ENCODE measurements at regions not wholly inside any gene's neighbourhood (a gene's known extent, or its start where the extent isn't known, plus 50 kb on each side); places are given as distances from the start of the nearest gene placed in this dataset.

DNA sequence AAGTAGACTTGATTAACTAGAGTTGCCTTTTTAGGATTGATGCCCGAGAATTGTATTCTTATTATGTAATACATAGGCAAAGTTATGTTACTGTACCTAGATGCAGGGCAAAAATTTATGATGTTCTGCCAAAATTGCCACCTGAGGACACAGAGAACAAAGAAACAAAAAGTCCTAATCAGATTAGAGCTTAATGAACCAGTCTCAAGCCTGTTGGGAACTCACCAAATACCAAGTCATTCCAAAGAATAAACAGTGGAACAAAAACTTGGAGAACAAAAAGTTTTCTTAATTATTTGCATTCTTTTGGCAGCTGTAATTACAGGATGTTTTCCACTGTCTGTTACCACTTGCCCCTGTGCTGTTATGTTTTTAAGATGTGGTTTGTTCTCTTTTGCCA lies 154.7 kb upstream of the SGK1 start:
- DNase-seq: no peak

DNA sequence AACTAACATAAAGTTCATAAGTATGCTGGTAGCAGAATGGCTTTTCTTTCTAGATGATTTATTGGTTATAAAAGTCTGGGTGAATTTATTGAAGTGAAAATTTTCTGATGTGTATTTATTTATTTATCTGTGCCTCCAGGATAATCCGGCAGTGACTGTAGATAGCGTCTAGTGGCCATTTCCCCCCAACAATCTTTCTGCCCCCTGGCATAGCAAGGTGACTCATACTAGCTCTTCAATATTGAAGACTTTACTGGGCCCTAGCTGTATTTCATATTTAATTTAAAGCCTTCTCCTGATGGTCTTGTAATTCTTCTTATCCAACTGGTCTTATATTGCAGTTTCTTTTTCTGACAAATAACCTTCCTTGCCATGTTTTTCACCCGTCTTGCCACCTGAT lies 154.1 kb upstream of the SGK1 start:
- DNase-seq: no peak

DNA sequence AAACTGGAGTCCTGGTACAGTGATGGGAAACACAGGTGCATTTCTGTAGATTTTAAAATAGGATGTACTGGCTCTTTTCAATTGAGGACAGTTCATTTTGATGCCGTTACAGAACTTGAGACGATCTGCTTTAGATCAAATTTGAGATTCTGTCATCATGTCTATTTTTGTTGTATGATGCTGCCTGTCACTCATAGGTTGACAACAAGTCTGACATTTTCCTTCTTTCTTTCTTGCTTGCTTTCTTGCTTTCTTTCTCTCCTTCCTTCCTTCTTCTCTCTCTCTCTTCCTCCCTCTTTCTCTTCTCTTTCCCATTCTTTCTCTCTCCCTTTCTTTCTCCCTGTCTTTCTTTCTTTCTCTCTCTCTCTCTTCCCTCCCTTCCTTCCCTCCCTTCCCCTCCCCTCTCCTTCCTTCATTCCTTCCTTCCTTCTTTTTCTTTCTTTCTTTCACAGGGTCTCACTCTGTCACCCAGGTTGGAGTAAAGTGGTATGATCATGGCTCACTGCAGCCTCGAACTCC lies 152.6 kb upstream of the SGK1 start:
- no peak for DNase-seq

DNA sequence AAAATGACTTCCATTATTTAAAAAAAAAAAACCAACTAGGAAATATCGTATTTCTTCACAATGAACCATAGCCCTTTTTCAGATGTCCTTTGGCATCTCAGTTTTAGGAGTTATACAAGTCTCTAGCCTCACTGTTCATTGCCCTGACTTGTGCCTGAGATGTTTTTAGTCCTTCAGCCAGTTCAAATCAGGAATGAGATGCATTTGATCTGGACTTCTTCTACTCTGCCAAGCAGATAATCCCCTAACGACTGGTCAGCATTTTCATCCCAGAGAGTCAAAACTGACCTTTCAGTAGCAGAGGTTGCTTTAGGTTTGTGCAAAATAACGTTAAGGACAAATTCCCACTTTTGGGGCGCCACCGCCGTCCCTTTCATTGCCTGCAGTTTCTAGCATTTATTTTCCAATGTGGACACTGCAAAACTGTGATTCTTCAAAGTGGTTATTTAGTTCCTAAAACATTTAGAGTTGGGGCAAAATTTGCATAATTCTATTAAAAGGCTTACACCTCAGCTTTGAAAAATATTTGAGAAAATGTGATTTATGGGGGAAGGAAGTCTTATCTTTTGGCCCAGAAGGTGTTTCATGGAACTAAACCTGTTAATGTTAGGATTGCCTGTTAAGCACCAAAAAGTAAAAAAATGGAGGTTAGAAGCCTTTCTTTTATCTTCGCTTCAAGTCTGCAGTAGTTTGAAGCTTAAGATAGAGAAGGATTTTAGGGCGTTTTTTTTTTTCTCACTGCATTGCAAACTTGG lies 152.0 kb upstream of the SGK1 start:
- DNase-seq: no peak

DNA sequence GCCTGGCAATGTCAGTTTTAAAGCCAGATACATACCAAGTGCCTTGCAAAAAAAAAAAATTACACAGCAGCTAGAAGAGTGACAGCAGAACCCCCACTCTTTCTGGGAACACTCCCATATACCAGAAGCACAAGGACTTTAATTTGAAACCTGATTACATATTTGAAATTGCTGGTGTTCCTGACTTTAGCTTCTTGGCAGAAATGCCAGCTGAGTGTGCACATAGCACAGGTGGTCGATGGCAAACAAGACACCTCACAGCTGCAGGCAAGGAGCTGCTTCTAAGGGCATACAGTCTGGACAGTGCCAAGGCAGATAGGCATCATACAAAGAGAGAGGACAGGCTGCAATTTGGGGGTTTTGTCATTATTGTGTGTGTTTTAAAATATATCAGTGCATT lies 150.7 kb upstream of the SGK1 start:
- no peak for DNase-seq

DNA sequence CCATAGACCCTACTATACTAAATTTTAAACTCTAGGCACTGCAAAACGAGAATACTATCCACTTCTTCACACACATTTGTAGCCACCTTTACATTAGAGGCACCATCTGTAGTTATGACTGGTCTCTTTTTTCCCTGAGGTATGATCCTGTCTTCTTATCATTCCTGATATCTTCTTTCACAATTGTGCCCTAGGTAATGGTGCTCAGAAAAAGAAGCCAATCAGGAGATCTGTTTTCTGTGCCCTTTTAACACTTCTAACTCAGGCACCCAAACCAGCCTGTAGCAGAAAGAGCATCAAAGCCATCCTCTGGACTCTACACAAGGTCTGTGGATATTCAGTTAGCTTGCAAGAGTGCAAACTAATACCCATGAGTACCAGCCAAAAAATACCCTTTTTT lies 149.7 kb upstream of the SGK1 start:
- DNase-seq: no peak

DNA sequence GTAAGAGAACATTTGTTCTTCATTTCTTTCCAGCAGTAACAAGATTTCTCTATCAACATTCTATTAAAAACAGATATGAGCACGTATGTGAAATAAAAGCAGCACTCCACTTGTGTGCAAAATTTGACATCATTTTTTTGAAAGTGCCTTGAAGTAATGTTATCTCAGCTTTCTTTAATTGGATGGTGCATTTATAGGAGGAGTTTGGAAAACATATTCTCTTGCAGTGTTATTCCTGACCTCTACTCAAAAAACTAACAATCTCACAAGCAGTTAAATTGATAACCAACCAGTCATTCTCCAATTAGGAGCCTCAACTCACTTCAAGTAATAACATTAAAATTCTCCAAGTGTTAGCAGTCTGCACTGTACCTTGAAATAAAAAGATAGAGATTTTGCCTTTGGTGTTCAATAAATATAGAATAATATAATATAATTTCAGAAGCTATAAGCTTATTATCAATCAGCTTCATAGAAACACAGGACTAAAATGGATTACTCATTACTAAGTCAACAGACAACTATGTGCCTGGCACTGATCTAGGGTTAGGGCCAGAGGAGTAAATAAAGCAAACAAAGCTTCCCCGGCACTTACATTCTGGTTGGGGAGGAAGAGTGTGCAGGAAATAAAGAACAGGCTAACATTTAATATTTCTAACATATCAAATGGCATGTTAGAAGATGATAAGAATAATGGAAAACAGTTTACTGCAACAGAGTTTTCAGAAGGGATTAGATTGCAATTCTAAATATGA lies 149.0 kb upstream of the SGK1 start:
- DNase-seq: no peak

DNA sequence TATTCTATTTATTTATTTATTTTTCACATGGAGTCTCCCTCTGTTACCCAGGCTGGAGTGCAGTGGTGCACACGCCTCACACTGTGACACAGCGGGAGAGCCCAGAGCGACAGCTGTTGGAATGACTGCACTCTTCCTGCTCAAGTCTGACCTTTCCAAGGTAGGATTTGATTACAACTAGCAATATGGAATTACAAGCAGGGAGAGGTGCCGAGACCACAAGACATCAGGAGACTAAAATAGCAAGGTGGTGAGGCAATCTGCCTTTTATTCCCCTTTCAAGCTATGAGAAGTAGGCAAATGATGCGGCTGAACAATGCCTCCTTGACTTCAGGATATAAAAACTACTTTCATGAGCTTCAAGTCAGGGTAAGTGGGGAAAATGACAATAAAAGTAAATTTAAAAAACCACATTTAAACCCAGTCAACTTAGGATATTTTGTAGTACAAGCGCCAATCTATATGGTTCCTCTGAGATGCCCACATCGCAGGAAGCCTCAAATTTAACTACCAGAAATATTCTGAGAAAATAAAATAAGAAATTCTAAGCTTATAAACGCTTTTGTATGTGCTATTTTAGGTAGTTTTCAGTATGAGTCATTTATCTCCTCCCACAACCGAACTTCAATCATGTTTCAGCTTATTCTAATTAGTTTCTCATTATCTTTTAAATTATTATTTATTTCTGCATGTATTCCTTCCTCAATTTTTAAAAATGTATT lies 146.9 kb upstream of the SGK1 start:
- no peak for DNase-seq

DNA sequence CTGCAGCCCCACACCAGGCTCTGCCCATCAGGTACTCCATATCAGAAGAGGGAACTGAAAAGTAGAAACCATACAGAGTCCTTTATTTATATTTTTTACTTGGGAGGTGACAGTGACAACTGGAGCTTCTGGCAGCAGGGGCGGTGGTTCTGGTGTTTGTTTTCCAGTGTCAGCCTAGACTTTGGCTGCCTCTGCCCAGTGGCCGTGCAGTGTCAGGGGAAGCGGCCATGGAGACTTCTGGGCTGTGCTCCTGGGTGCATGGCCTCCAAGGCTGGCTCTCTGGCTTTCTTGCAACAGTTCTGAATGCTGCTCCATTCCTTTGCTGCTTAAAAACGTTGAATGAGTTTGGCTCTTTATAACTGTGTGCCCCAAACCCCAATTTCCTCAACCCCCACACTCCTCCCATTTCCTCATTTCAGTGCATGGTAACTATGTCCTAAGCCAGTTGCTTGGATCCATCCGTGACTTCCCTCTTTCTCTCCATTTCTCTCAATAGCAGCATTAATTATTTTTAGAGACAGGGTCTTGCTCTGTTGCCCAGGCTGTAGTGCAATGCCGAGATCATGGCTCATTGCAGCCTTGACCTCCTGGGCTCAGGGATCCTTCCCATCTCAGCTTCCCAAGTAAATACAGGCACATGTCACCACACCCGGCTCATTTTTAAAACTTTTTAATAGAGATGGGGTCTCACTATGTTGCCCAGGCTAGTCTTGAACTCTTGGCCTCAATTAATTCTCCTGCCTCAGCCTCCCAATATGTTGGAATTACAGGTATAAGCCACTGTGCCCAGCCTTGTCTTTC lies 141.1 kb upstream of the SGK1 start:
- no peak for DNase-seq

DNA sequence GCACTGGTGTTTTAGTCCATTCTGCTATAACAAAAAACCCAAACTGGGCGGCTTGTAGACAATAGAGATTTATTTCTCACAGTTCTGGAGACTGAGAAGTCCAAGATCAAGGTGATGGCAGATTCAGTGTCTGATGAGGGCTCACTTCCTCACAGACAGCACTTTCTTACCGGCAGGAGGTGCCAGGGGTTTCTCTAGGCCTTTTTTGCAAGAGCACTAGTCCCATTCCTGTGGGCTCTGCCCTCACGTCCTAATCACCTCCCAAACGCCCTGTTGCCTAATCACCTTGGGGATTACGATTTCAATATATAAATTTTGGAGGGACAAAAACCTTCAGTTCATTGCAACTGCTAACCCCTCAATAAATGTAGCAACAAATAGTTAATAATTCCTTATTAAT lies 140.0 kb upstream of the SGK1 start:
- no peak for DNase-seq

DNA sequence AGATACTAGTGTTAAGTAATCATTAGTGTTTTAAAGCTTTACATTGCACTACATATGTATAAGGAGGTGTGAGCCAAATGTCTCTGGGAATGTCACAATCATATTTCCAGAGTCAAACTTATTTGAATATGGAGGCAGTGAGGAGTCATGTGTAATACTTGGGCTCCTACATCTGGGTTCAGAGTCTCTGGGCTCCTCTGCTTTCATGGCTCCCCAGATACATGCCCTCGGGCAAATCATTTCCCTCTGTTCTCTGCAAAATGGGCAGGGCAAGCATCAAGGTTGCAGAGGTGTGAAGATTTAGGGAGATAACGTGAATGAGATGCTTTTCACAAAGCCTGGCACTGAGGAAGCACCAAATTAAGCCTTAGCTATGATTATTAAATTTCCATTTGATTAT lies 138.3 kb upstream of the SGK1 start:
- DNase-seq: no peak

DNA sequence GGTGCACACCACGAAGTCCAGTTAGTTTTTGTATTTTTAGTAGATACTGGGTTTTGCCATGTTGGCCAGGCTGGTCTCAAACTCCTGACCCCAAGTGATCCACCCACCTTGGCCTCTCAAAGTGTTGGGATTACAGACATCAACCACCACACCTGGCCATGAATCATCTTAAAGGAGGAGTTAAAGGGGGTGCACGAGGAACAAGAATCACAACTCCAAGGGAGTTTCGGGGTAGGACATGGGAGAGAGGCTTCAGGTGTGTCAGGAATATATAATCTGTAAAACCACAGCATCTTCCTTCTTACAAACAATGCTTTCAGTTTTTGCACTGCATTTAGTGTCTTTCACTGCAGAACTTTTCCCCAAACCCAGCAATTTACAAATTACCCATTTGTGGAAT lies 137.4 kb upstream of the SGK1 start:
- no peak for DNase-seq

DNA sequence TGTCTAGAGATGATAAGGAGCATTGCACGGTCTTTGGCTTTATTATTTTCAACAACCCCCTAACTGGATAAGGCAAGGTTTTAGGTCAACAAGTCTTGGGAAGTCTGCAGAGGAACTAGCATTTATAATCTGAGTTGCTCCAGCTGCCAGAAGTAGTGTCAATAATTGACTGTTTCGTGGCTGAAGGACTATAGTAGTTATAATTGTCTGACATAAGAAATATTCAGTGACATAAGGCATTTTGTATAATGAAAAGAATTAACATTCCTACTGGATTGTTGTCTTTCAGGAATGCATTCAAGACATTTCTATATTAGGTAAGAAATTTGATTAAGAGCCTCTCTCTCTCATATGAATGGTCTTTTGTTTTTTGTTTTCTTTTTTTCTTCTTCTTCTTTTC lies 136.9 kb upstream of the SGK1 start:
- no peak for DNase-seq

DNA sequence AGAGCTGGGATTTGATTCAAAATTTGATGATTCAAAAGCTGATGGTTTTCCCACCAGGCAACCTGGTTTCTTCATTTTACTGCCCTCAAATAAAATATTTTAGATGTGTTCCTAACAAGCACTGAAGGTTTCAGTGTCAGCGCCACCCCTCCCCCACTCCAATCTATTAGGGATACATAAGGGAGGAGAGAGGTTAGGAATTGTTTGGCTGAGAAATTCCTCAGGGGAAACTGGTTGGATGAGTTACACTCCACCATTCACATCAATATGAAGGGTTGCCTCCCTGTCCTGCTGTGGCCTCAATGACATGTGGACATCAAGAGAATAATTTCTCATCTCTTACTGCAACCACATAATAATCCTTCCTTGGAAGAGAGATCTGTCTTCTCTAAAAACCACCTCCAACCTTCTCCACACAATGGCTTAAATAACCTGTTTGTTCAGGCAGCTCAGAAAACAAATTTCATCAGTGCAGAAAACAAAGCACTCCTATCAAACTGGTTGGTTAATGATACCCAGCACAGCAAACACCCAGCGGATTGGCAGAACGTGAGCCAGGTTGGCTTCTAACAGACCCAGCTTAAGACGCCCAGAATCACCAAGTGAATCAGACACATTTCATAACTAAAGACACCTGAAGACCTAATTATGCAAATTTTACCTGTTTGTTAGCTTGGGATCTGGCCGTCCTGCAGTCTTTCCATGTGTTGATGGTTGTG lies 136.0 kb upstream of the SGK1 start:
- no peak for DNase-seq

DNA sequence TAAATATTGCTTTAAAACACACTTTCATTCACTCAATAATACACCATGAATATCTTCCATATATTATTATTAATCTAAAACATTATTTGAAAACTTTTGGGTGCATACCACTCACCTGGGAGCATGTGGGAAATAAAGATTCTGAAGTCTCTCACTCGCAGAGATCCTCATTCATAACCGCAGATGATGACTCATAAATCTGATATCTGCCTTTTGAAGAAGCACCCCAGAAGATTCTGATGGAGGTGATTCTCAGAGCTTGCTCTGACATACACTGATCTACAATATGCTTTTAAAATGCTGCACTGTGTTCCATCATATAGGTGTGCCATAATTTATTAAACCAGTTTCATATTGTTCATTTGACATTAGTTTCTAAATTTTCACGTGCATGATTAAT lies 135.0 kb upstream of the SGK1 start:
- no peak for DNase-seq

DNA sequence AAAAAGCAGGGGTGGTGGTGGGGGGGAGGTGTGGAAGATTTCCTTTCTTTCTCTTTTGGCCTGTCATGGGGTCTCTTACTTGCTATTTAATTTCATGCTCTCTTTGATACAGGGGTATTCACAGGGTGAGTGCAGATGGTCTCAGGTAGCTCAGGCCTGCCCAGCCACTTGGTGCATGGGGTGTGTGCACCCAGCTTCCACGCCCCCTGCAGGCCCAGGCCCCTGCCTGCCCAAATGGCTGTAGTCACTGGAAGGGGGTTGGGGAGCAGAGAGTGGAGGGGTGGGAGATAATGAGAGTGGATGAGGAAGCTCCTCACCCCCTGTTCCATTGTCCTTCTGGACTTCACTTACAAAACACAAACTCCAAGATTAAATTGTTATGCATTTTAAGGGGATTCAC lies 133.6 kb upstream of the SGK1 start:
- DNase-seq: no peak

DNA sequence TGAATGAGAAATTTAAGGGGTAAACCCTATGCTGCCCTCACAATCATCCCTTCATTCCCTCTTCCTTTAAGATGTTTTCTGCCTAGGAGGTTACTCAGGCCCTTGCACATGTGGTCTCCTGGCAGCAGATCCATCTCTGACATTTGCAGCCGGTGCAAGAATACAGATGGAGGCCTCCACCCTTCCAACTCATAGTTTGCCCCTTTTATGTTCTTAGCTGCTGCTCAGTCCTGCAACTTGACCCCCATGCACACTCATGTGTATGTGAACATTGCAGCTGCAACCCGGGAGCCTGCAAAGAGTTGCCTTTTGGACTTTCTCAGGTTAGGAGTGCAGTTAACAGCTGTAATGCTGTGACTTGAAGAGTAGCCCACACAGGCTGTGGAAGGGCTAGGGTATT lies 131.9 kb upstream of the SGK1 start:
- DNase-seq: no peak

DNA sequence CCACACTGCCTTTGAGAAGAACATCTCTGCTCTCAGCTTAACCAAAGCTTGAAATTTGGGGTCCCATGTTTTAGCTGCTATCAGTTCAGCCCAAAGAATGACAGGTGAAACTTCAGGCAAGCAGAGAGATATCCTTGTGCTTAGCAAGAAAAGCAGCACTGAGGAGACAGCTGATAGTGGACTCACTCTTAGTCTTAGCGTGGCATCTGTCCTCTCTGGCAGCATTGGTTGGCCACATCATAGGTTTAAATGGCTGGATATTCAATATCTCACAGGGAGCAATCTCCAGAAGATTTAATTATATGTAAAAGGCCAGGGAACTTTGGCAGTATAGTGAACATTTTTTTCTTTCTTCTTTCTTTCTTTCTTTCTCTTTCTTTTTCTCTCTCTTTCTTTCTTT lies 131.1 kb upstream of the SGK1 start:
- DNase-seq: no peak

DNA sequence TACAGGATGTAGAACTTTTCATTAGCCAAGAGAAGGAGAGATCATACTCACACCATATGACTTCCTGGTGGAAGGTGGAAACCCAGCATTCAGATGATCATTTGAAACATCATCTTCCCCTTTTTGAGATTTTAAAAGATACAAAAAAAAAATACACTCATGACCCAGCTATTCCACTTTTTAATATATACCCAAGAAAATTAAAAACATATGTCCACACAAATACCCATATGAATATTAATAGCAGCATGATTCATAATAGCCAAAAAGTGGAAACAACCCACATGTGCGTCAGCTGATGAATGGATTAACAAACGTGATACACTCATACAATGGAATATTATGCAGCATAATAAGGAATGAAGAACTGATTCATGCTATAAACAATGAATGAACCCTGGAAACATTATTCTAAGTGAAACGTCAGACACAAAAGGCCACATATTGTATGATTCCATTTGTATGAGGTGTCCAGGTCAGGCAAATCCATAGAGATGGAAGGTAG lies 130.0 kb upstream of the SGK1 start:
- DNase-seq: no peak

DNA sequence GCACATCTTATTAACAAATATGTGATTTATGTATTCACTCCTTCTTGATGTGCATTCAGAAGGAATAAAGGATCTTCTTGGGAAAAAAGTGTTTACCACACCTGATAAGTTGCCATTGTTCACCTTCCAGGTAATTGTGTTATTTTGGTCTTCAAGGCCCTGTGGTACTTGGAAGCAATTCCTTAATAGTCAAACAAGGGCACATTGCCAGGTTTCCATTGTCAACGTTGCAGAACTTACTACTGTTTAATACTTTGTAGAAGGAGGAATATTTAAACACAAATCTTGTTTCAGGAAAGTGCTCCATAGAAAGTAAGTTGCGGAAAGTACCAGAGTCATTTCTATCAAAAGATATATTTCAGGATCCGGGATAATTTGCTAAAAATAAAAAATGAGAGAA lies 129.5 kb upstream of the SGK1 start:
- DNase-seq: no peak

DNA sequence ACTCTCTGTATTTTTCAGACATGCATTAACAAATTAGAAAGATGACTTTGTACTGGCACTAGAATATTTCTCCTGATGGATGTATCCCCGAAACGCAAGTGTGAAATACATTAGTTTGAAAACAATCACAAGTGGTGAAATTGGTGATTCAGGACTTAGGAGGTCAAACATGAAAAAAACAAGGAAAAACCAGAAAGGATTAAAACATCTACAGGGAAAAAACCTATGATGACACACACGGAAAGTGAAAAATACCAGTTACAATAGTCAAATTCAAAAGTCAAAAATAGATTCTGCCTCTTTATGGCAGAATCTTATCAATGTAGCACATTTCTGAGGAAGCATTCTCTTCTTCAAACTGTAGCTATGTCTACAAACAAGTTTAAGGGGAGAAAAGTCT lies 129.0 kb upstream of the SGK1 start:
- DNase-seq: no peak

DNA sequence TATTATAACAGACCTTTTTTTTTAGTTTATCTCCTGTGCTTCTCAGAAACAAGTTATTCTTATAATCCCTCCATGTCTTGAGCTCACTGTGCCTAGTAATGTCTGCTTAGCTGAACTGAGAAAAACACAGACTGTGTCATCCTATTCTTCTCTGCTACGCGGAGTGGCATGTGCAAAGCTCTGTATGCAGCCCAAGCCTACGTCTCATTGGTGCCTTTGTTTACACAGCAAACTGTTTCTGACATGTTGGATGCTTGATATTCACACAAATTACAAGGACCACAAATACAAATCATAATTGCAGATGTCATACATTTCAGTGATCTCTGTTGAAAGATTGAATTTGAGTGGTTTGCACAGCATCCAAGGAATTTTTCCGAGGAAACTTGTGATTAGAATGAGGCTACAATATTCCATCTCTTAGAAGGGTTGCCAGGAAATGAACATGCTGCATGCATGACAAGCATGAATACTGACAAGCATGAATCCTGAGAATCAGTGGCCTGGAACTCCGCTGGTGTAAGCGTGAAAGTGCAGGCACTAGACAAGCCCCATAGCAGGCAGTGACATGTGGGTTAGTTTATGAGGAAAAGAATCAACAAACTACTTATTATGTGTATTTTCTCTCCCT lies 128.4 kb upstream of the SGK1 start:
- DNase-seq: no peak
